OCI-LY1 (cell line): ENCODE measurements at regions not wholly inside any gene's neighbourhood (a gene's known extent, or its start where the extent isn't known, plus 50 kb on each side); places are given as distances from the start of the nearest gene placed in this dataset.
A peak's percentile ranks its signal among the peaks of the same experiment; 100 is the strongest.
"Not testable (repeated sequence)": the region's sequence is repeated elsewhere in the genome, so short reads cannot be mapped to it uniquely, and the experiment has no call there.

ENCODE experiments used
- H2AFZ ChIP-seq: fragments of 200-600 bp; sonication (generic), shearing (Covaris generic); 2 replicates; pipeline ENCODE4 v1.6.0; 2014; ENCODE audit warnings: antibody characterized with exemption, mild to moderate bottlenecking, low read length
- H3F3A ChIP-seq: fragments of 200-600 bp; sonication (generic), shearing (Covaris generic); 2 replicates; pipeline ENCODE4 v1.6.0; 2014; ENCODE audit warnings: mild to moderate bottlenecking, antibody characterized with exemption, low read length, moderate library complexity; ENCODE audit not compliant: insufficient read depth
- H3K27ac ChIP-seq: fragments of 200-600 bp; sonication (generic); 2 replicates; pipeline ENCODE4 v1.5.1; 2014; ENCODE audit warnings: low read length, mixed run types, mild to moderate bottlenecking, low read depth; ENCODE audit not compliant: poor library complexity, severe bottlenecking
- H3K27me3 ChIP-seq: fragments of 200-600 bp; sonication (generic); 2 replicates; pipeline ENCODE4 v1.6.0; 2014; ENCODE audit warnings: antibody characterized with exemption, mild to moderate bottlenecking, low read length, moderate library complexity; ENCODE audit not compliant: insufficient read depth
- H3K36me3 ChIP-seq: fragments of 200-600 bp; sonication (generic); 2 replicates; pipeline ENCODE4 v1.6.1; 2014; ENCODE audit warnings: mild to moderate bottlenecking, antibody characterized with exemption, low read length, moderate library complexity, mixed read lengths; ENCODE audit not compliant: insufficient read depth
- H3K4me1 ChIP-seq: fragments of 200-600 bp; sonication (generic); 2 replicates; pipeline ENCODE4 v1.5.1; 2014; ENCODE audit warnings: mild to moderate bottlenecking, low read length, moderate library complexity; ENCODE audit not compliant: insufficient read depth, severe bottlenecking
- H3K4me2 ChIP-seq: fragments of 200-600 bp; sonication (generic), shearing (Covaris generic); 2 replicates; pipeline ENCODE4 v1.6.1; 2014; ENCODE audit warnings: low read length
- H3K4me3 ChIP-seq: fragments of 200-600 bp; sonication (generic); 2 replicates; pipeline ENCODE4 v1.5.1; 2014; ENCODE audit warnings: low read length, low read depth, mild to moderate bottlenecking, mixed read lengths; ENCODE audit not compliant: poor library complexity, severe bottlenecking
- H3K79me2 ChIP-seq: fragments of 200-600 bp; shearing (Covaris generic); 2 replicates; pipeline ENCODE4 v1.6.1; 2016; ENCODE audit warnings: mixed run types, low read length, mixed read lengths; ENCODE audit not compliant: insufficient read depth
- H3K9ac ChIP-seq: fragments of 200-600 bp; sonication (generic), shearing (Covaris generic); 2 replicates; pipeline ENCODE4 v1.6.1; 2014; ENCODE audit warnings: mild to moderate bottlenecking, low read length, mixed read lengths
- H3K9me2 ChIP-seq: fragments of 200-600 bp; sonication (generic), shearing (Covaris generic); 2 replicates; pipeline ENCODE4 v1.6.1; 2014; ENCODE audit warnings: low read depth, mild to moderate bottlenecking, low read length, mixed read lengths
- H3K9me3 ChIP-seq: fragments of 200-600 bp; shearing (Covaris generic); 2 replicates; pipeline ENCODE4 v1.6.1; 2014; ENCODE audit warnings: low read length, mixed read lengths
- H4K20me1 ChIP-seq: fragments of 200-600 bp; sonication (generic), shearing (Covaris generic); 2 replicates; pipeline ENCODE4 v1.6.0; 2016; ENCODE audit warnings: mild to moderate bottlenecking, low read length; ENCODE audit not compliant: insufficient read depth
- CTCF ChIP-seq: fragments of 200-600 bp; sonication (generic), shearing (Covaris generic); IDR thresholded peaks from 2 replicates; pipeline ENCODE4 v1.5.1; 2017; ENCODE audit warnings: mild to moderate bottlenecking, antibody characterized with exemption, low read length, moderate library complexity, mixed read lengths
- EZH2 ChIP-seq: fragments of 200-600 bp; sonication (generic), shearing (Covaris generic); IDR thresholded peaks from 2 replicates; pipeline ENCODE4 v1.8.0; 2017; ENCODE audit warnings: borderline replicate concordance, mixed run types, mild to moderate bottlenecking, antibody characterized with exemption, low read length, moderate library complexity, mixed read lengths

GRCh38 chr1:3996846-3997705 is 97.0 kb upstream of the C1orf174 start:
- no peak overlapping the region for H3K4me3 ChIP-seq
- H3K36me3 ChIP-seq: no peaks in the 10 kb centered on the region
- no peak overlapping the region for H3K27ac ChIP-seq
- no peak for TF ChIP-seq EZH2
- no peaks in the 10 kb centered on the region for H3K9me2 ChIP-seq
- H3K9ac ChIP-seq: no peak overlapping the region
- no peaks in the 10 kb centered on the region for H3F3A ChIP-seq
- peaks cover 27% of the 10 kb centered on the region for H3K4me1 ChIP-seq
- H2AFZ ChIP-seq: no peak overlapping the region
- H3K27me3 ChIP-seq: no peaks in the 10 kb centered on the region
- H3K9me3 ChIP-seq: no peaks in the 10 kb centered on the region
- no peak overlapping the region for H3K4me2 ChIP-seq
- no peaks in the 10 kb centered on the region for H3K79me2 ChIP-seq
- no peaks in the 10 kb centered on the region for H4K20me1 ChIP-seq

- no peak overlapping the region for H3K27ac ChIP-seq
- no peaks in the 10 kb centered on the region for H4K20me1 ChIP-seq
- H3K27me3 ChIP-seq: no peaks in the 10 kb centered on the region
- no peaks in the 10 kb centered on the region for H3K79me2 ChIP-seq
- H3K4me3 ChIP-seq: no peak overlapping the region
- no peaks in the 10 kb centered on the region for H3F3A ChIP-seq
- H3K36me3 ChIP-seq: no peaks in the 10 kb centered on the region
- no peak overlapping the region for H2AFZ ChIP-seq
- H3K4me2 ChIP-seq: no peak overlapping the region
- no peaks in the 10 kb centered on the region for H3K9me3 ChIP-seq
- no peaks in the 10 kb centered on the region for H3K9me2 ChIP-seq
- peaks cover 27% of the 10 kb centered on the region for H3K4me1 ChIP-seq
- no peak overlapping the region for H3K9ac ChIP-seq
- TF ChIP-seq EZH2 (no peak), CTCF (no peak)
Observed at GRCh38 chr1:3998086-3998485, 98.0 kb upstream of the C1orf174 start.

DNA sequence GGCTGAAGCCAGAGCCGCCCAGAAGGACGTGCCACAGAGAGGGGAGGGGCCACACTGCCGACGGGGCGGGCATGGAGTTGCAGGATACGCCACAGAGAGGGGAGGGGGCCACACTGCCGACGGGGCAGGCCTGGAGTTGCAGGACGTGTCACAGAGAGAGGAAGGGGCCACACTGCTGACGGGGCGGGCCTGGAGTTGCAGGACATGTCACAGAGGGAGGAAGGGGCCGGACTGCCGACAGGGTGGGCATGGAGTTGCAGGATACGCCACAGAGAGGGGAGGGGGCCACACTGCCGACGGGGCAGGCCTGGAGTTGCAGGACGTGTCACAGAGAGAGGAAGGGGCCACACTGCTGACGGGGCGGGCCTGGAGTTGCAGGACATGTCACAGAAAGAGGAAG is 99.4 kb upstream of the C1orf174 start:
- H3K4me3 ChIP-seq, H3F3A ChIP-seq, H3K4me2 ChIP-seq, H4K20me1 ChIP-seq, H3K27me3 ChIP-seq, H2AFZ ChIP-seq, H3K79me2 ChIP-seq, H3K9me3 ChIP-seq, H3K9ac ChIP-seq, H3K36me3 ChIP-seq, H3K9me2 ChIP-seq: not testable (repeated sequence)
- H3K4me1 ChIP-seq: peaks cover 27% of the 10 kb centered on the region
- peak overlapping the region; percentile 34 for H3K27ac ChIP-seq

DNA sequence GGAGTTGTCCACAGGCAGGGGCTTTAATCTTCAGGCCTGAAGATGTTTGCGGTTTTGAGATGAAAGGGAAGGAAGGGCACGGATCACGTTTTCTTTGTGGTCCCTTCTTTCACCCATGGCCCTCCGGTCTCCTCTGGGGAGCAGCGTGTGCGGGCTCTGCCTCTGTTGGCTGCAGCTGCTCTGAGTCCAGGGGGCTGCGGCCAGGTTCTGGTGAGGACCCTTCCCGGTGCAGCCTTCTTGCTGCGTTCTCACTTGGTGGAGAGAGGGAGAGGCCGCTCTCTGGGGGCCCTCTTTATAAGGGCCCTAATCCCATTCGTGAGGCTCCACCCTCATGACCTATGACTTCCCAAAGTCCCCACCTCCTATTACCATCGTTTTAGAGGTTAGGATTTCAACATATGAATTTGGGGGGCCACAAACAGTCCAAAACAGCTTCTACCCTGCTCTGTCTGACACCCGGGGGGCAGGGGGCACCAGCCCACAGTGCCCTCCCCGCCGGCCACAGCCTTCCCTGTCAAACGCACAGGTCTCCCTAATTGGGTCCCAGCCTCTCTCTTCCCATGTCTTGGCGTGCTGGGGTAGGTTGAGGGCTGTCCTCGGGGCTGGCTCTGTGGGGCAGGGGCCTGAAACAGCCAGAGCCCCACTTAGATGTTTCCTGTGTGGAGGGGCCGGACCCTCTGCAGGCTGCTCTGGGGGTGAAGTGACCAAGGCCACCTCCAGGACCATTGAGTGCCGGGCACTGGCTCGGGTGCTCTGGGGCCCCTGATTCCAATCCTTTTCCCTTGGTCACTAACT is 100.1 kb upstream of the C1orf174 start:
- Histone ChIP-seq H3K9ac (peak overlapping the region; percentile 32; the same call in 1 of the 2 replicates), H3K9me3 (no peaks in the 10 kb centered on the region), H2AFZ (0 out of 2 replicates have a peak overlapping the region, but pooled peaks have one; percentile 36), H3K79me2 (no peaks in the 10 kb centered on the region), H3K27me3 (no peaks in the 10 kb centered on the region), H3K4me3 (no peak overlapping the region), H4K20me1 (no peaks in the 10 kb centered on the region), H3F3A (no peaks in the 10 kb centered on the region), H3K9me2 (no peaks in the 10 kb centered on the region), H3K4me2 (peak overlapping the region; percentile 24; the same call in 1 of the 2 replicates), H3K4me1 (peaks cover 32% of the 10 kb centered on the region), H3K36me3 (no peaks in the 10 kb centered on the region), H3K27ac (peak overlapping the region; percentile 34)
- TF ChIP-seq CTCF (no peak), EZH2 (no peak)
